GM12878 (cell line): ENCODE measurements at regions not wholly inside any gene's neighbourhood (a gene's known extent, or its start where the extent isn't known, plus 50 kb on each side); places are given as distances from the start of the nearest gene placed in this dataset.

ENCODE experiments used
- CTCF ChIP-seq, 3 experiments: IDR thresholded peaks in 2 of 3; conservative IDR thresholded peaks in 1 of 3; 2 replicates each; pipeline ENCODE4 v1.5.1; 2011; ENCODE audit warnings: low read depth in 3 of 3, low read length in 3 of 3, mild to moderate bottlenecking in 3 of 3, control low read depth in 2 of 3, moderate library complexity in 2 of 3, inconsistent platforms in 1 of 3, mixed read lengths in 1 of 3; ENCODE audit not compliant: control insufficient read depth in 2 of 3, insufficient read depth in 1 of 3; ENCODE audit errors: extremely low read depth in 1 of 3
- HDAC2 ChIP-seq: fragments of 200-600 bp; sonication (generic); IDR thresholded peaks from 2 replicates; pipeline ENCODE4 v1.6.1; 2017
- POLR2AphosphoS2 ChIP-seq: IDR thresholded peaks from 2 replicates; pipeline ENCODE4 v1.6.1; 2011; ENCODE audit warnings: low read depth, mild to moderate bottlenecking, low read length, improper control_type of control experiment, moderate library complexity
- RELA ChIP-seq: fragments of 450-650 bp; IDR thresholded peaks from 2 replicates; pipeline ENCODE4 v1.8.0; 2014; ENCODE audit warnings: borderline replicate concordance; ENCODE audit not compliant: partially characterized antibody
- SP1 ChIP-seq: IDR thresholded peaks from one replicate; pipeline ENCODE4 v1.6.1; 2011; ENCODE audit warnings: low read depth, low read length

- no peak for TF ChIP-seq CTCF (IDR thresholded peaks at IDR 0.05 in 2 of 3, conservative IDR thresholded peaks at IDR 0.05 in 1 of 3; ENCODE audit: control insufficient read depth in 2 of 3, extremely low read depth in 1 of 3, insufficient read depth in 1 of 3, low read depth in 3 of 3, low read length in 3 of 3)
- TF ChIP-seq RELA = no peak
- no peak for TF ChIP-seq HDAC2
- no peak for TF ChIP-seq POLR2AphosphoS2
- no peak for TF ChIP-seq SP1
Observed at GRCh38 chr1:68314151-68314780, 81.9 kb upstream of the WLS start.
